Glutamatergic neuron (in vitro differentiated cells): ENCODE measurements at regions not wholly inside any gene's neighbourhood (a gene's known extent, or its start where the extent isn't known, plus 50 kb on each side); places are given as distances from the start of the nearest gene placed in this dataset.
"Not testable (repeated sequence)": the region's sequence is repeated elsewhere in the genome, so short reads cannot be mapped to it uniquely, and the experiment has no call there.

Experiments
- DNase-seq: peaks from one replicate; pipeline ENCODE4 v3.0.0; 2022
- H3K27ac Mint-ChIP-seq: one replicate; pipeline ENCODE4 v1.8.0; 2020; ENCODE audit warnings: mild to moderate bottlenecking, mixed read lengths, inconsistent platforms; ENCODE audit not compliant: unreplicated experiment
- H3K27me3 Mint-ChIP-seq: one replicate; pipeline ENCODE4 v1.8.0; 2020; ENCODE audit warnings: mild to moderate bottlenecking, moderate library complexity, mixed read lengths, inconsistent platforms; ENCODE audit not compliant: unreplicated experiment
- H3K36me3 Mint-ChIP-seq: one replicate; pipeline ENCODE4 v1.8.0; 2020; ENCODE audit warnings: mild to moderate bottlenecking, mixed read lengths, inconsistent platforms; ENCODE audit not compliant: unreplicated experiment
- H3K4me1 Mint-ChIP-seq: one replicate; pipeline ENCODE4 v1.8.0; 2020; ENCODE audit warnings: mild to moderate bottlenecking, low read depth, mixed read lengths, inconsistent platforms; ENCODE audit not compliant: unreplicated experiment
- H3K4me3 Mint-ChIP-seq: one replicate; pipeline ENCODE4 v1.8.0; 2020; ENCODE audit warnings: mild to moderate bottlenecking, mixed read lengths, inconsistent platforms; ENCODE audit not compliant: unreplicated experiment
- H3K9me3 Mint-ChIP-seq: one replicate; pipeline ENCODE4 v1.8.0; 2020; ENCODE audit warnings: mild to moderate bottlenecking, moderate library complexity, mixed read lengths, inconsistent platforms; ENCODE audit not compliant: unreplicated experiment
- TF ChIP-seq, protein P1 (sequence below): fragments of 200-600 bp; sonication (generic); IDR thresholded peaks from one replicate; pipeline ENCODE4 v1.5.0; 2021; ENCODE audit not compliant: partially characterized antibody, unreplicated experiment

DNA sequence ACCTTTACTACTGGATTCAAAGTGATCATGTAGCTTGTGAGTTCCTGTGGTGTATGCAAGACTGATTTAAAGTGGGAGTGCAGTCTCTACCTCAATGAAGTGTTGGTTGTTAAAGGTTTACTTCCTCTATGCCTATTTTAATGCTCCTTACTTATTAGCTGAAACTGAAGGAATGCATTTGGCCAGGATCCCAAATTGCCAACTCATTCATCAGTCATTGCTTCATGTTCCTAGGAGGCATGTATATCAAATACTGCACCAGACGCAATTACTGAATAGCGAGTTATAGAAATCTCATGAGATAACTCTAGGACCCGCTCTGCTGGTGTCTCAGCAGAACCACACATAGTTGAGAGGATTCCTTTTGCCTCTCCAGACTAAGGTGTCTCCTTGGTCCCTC is 143.0 kb upstream of the RPS23 start:
- H3K4me1 Mint-ChIP-seq = peaks cover 8% of the 10 kb centered on the region
- H3K36me3 Mint-ChIP-seq = no peaks in the 10 kb centered on the region
- H3K27me3 Mint-ChIP-seq = no peaks in the 10 kb centered on the region
- no peak for DNase-seq
- no peak overlapping the region for H3K27ac Mint-ChIP-seq
- TF ChIP-seq, protein P1, sequence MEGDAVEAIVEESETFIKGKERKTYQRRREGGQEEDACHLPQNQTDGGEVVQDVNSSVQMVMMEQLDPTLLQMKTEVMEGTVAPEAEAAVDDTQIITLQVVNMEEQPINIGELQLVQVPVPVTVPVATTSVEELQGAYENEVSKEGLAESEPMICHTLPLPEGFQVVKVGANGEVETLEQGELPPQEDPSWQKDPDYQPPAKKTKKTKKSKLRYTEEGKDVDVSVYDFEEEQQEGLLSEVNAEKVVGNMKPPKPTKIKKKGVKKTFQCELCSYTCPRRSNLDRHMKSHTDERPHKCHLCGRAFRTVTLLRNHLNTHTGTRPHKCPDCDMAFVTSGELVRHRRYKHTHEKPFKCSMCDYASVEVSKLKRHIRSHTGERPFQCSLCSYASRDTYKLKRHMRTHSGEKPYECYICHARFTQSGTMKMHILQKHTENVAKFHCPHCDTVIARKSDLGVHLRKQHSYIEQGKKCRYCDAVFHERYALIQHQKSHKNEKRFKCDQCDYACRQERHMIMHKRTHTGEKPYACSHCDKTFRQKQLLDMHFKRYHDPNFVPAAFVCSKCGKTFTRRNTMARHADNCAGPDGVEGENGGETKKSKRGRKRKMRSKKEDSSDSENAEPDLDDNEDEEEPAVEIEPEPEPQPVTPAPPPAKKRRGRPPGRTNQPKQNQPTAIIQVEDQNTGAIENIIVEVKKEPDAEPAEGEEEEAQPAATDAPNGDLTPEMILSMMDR = no peak
- no peak overlapping the region for H3K4me3 Mint-ChIP-seq
- H3K9me3 Mint-ChIP-seq = peaks cover 9% of the 10 kb centered on the region

DNA sequence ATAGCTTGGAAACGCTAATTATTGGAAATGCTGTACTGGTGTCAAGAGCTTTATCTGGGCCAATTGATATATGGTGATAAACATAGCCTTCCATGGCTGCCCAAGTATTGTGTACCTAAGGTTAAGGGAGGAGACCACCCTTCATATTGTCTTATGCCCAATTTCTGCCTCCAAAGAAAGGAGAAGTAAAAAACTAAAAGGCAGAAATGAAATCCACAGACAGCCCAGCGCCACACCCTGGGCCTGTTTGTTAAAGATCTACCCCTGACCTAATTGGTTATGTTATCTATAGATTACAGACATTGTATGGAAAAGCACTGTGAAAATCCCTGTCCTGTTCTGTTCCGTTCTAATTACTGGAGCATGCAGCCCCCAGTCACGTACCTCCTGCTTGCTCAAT is 142.4 kb upstream of the RPS23 start:
- DNase-seq, H3K4me3 Mint-ChIP-seq, H3K36me3 Mint-ChIP-seq, H3K27me3 Mint-ChIP-seq, H3K9me3 Mint-ChIP-seq, H3K27ac Mint-ChIP-seq, H3K4me1 Mint-ChIP-seq: not testable (repeated sequence)

- Mint-ChIP-seq H3K4me1 (peaks cover 6% of the 10 kb centered on the region), H3K27me3 (no peaks in the 10 kb centered on the region), H3K9me3 (peaks cover 9% of the 10 kb centered on the region), H3K36me3 (no peaks in the 10 kb centered on the region), H3K4me3 (no peak overlapping the region), H3K27ac (no peak overlapping the region)
- TF ChIP-seq, protein P1 = no peak
- no peak for DNase-seq
Measured at GRCh38 chr5:82419559-82420332, 141.6 kb upstream of the RPS23 start.

- no peaks in the 10 kb centered on the region for H3K36me3 Mint-ChIP-seq
- H3K9me3 Mint-ChIP-seq = peaks cover 5% of the 10 kb centered on the region
- no peaks in the 10 kb centered on the region for H3K27me3 Mint-ChIP-seq
Measured at GRCh38 chr5:82418608-82418950, 140.4 kb upstream of the RPS23 start.

GRCh38 chr5:82417776-82418607 is 139.8 kb upstream of the RPS23 start:
- DNase-seq = no peak
- TF ChIP-seq, protein P1 = no peak
- H3K27ac Mint-ChIP-seq = no peak overlapping the region
- no peaks in the 10 kb centered on the region for H3K36me3 Mint-ChIP-seq
- no peaks in the 10 kb centered on the region for H3K27me3 Mint-ChIP-seq
- peaks cover 3% of the 10 kb centered on the region for H3K9me3 Mint-ChIP-seq
- no peak overlapping the region for H3K4me3 Mint-ChIP-seq
- H3K4me1 Mint-ChIP-seq = no peaks in the 10 kb centered on the region

More at GRCh38 chr5:82418608-82418950, 140.4 kb upstream of the RPS23 start:
- Mint-ChIP-seq H3K4me1 (no peaks in the 10 kb centered on the region), H3K27ac (no peak overlapping the region), H3K4me3 (no peak overlapping the region)
- no peak for DNase-seq
- TF ChIP-seq, protein P1 = no peak
